ENCODE measurements at regions not wholly inside any gene's neighbourhood (a gene's known extent, or its start where the extent isn't known, plus 50 kb on each side); places are given as distances from the start of the nearest gene placed in this dataset.

GRCh38 chr2:198883604-198884003, 574.1 kb downstream of the SATB2 start:
- Histone ChIP-seq H3K27me3 (ENCODE audit: insufficient read depth, low read length) (no peaks in the 10 kb centered on the region), H3K4me3 (ENCODE audit: low read length in 2 of 2) (no peak overlapping the region), H3K27ac (ENCODE audit: low read depth, low read length) (no peak overlapping the region), H3K9me3 (ENCODE audit: control insufficient read depth in 1 of 2, low read length in 2 of 2) (no peaks in the 10 kb centered on the region), H3K4me1 (ENCODE audit: insufficient read depth, low read length) (no peaks in the 10 kb centered on the region), H3K36me3 (ENCODE audit: insufficient read depth, low read length) (no peaks in the 10 kb centered on the region)
- H3K9me3 Mint-ChIP-seq = no peaks in the 10 kb centered on the region
- H3K27me3 Mint-ChIP-seq = no peaks in the 10 kb centered on the region
- no peak overlapping the region for H3K4me3 Mint-ChIP-seq
- H3K4me1 Mint-ChIP-seq = no peaks in the 10 kb centered on the region
- POLR2A ChIA-PET (ENCODE audit: partially characterized antibody) = no interaction called here
- intact Hi-C loops (cut with micrococcal nuclease) = no loop called here
- H3K27ac Mint-ChIP-seq = no peak overlapping the region
- H3K36me3 Mint-ChIP-seq = no peaks in the 10 kb centered on the region
- CTCF ChIA-PET (ENCODE audit: partially characterized antibody) = no interaction called here
- no peak for DNase-seq

DNA sequence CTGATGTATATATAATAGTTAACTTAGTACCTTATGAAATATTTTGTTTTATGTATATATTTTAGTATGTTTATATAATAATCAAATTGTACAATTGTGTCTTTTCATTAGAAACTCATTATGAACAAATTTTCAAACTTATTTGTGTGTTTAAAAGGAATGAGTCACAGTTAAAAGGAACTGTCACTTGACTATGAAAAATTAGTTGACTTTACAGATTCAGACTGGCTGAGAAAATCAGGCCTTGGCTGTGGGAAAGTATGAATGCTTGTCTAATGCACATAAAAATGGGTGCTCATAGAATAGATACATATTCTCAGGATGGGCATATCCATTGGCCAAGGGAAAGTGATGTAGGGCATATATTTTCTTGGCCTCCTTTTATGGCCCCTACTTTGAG, 576.8 kb downstream of the SATB2 start:
- H3K4me3 ChIP-seq (ENCODE audit: low read length in 2 of 2) = no peak overlapping the region
- H3K27me3 ChIP-seq (ENCODE audit: insufficient read depth, low read length) = no peaks in the 10 kb centered on the region
- H3K36me3 ChIP-seq (ENCODE audit: insufficient read depth, low read length) = no peaks in the 10 kb centered on the region
- intact Hi-C loops (cut with micrococcal nuclease) = no loop called here
- no peak for DNase-seq
- H3K27ac Mint-ChIP-seq = no peak overlapping the region
- H3K9me3 ChIP-seq (ENCODE audit: control insufficient read depth in 1 of 2, low read length in 2 of 2) = no peaks in the 10 kb centered on the region
- no peaks in the 10 kb centered on the region for H3K4me1 Mint-ChIP-seq
- no peak overlapping the region for H3K4me3 Mint-ChIP-seq
- H3K9me3 Mint-ChIP-seq = peaks cover 0 to under 1% (median 0%) of the 10 kb centered on the region in 8 donors
- no peaks in the 10 kb centered on the region for H3K4me1 ChIP-seq (ENCODE audit: insufficient read depth, low read length)
- ChIA-PET CTCF (ENCODE audit: partially characterized antibody) (no interaction called here), POLR2A (ENCODE audit: partially characterized antibody) (no interaction called here)
- no peak overlapping the region for H3K27ac ChIP-seq (ENCODE audit: low read depth, low read length)
- H3K36me3 Mint-ChIP-seq = no peaks in the 10 kb centered on the region
- H3K27me3 Mint-ChIP-seq = no peaks in the 10 kb centered on the region

DNA sequence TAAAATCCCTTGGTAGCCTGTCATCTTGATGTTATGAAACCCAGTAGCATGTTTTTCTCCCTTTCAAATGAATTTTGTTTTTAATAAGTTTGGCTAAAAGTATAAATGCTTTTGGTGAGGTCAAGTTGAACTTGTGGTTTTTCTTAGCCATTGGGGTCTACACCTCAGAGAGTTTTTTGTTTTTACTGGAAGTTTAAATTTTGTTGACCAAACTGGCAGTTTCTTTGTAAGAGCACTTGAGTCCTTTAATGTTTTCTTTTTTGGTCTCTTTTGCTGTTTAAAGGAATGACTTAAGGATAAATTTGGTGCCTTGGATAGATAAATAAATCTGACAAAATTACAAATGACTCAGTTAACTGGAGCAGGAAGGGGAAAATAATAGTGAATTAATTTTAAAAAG, 577.3 kb downstream of the SATB2 start:
- DNase-seq = no peak
- no peak overlapping the region for H3K27ac Mint-ChIP-seq
- no peaks in the 10 kb centered on the region for H3K4me1 ChIP-seq (ENCODE audit: insufficient read depth, low read length)
- H3K4me3 Mint-ChIP-seq = no peak overlapping the region
- intact Hi-C loops (cut with micrococcal nuclease) = no loop called here
- H3K9me3 Mint-ChIP-seq = peaks cover 0 to 2% (median 0%) of the 10 kb centered on the region in 8 donors
- H3K4me3 ChIP-seq (ENCODE audit: low read length in 2 of 2) = no peak overlapping the region
- no peaks in the 10 kb centered on the region for H3K4me1 Mint-ChIP-seq
- CTCF ChIA-PET (ENCODE audit: partially characterized antibody) = no interaction called here
- H3K27me3 Mint-ChIP-seq = no peaks in the 10 kb centered on the region
- H3K27me3 ChIP-seq (ENCODE audit: insufficient read depth, low read length) = no peaks in the 10 kb centered on the region
- no peaks in the 10 kb centered on the region for H3K36me3 Mint-ChIP-seq
- H3K9me3 ChIP-seq (ENCODE audit: control insufficient read depth in 1 of 2, low read length in 2 of 2) = no peaks in the 10 kb centered on the region
- no peaks in the 10 kb centered on the region for H3K36me3 ChIP-seq (ENCODE audit: insufficient read depth, low read length)
- no peak overlapping the region for H3K27ac ChIP-seq (ENCODE audit: low read depth, low read length)
- POLR2A ChIA-PET (ENCODE audit: partially characterized antibody) = no interaction called here

DNA sequence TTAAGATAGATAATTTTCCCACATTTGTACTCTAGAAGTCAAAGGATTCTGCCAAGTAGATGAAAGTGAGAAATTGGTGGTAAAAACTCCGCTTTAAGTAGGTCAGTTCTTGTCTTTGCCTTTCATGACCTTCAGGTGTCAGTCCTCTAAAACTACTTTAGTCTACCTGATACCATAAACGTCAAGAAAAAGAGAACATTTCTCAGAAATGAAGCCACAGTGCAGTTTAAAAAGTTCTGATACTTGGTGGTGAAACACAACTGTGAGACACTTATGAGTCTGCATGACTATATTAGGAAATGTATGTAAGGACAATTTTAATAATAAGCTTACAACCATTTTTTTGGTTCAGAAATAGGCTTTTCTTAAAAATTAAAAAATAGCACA, 583.3 kb downstream of the SATB2 start:
- H3K9me3 ChIP-seq (ENCODE audit: control insufficient read depth in 1 of 2, low read length in 2 of 2) = no peaks in the 10 kb centered on the region
- no peak overlapping the region for H3K4me3 ChIP-seq (ENCODE audit: low read length in 2 of 2)
- Mint-ChIP-seq H3K4me3 (no peak overlapping the region), H3K9me3 (peaks cover 0 to 4% (median 0%) of the 10 kb centered on the region in 8 donors), H3K4me1 (no peaks in the 10 kb centered on the region), H3K27me3 (no peaks in the 10 kb centered on the region), H3K27ac (no peak overlapping the region), H3K36me3 (no peaks in the 10 kb centered on the region)
- H3K36me3 ChIP-seq (ENCODE audit: insufficient read depth, low read length) = no peaks in the 10 kb centered on the region
- H3K4me1 ChIP-seq (ENCODE audit: insufficient read depth, low read length) = no peaks in the 10 kb centered on the region
- no peaks in the 10 kb centered on the region for H3K27me3 ChIP-seq (ENCODE audit: insufficient read depth, low read length)
- ChIA-PET POLR2A (ENCODE audit: partially characterized antibody) (no interaction called here), CTCF (ENCODE audit: partially characterized antibody) (no interaction called here)
- intact Hi-C loops (cut with micrococcal nuclease) = no loop called here
- no peak overlapping the region for H3K27ac ChIP-seq (ENCODE audit: low read depth, low read length)
- DNase-seq = no peak

- H3K9me3 ChIP-seq (ENCODE audit: control insufficient read depth in 1 of 2, low read length in 2 of 2) = no peaks in the 10 kb centered on the region
- DNase-seq = no peak
- H3K36me3 ChIP-seq (ENCODE audit: insufficient read depth, low read length) = no peaks in the 10 kb centered on the region
- intact Hi-C loops (cut with micrococcal nuclease) = no loop called here
- no peaks in the 10 kb centered on the region for H3K27me3 ChIP-seq (ENCODE audit: insufficient read depth, low read length)
- Mint-ChIP-seq H3K36me3 (no peaks in the 10 kb centered on the region), H3K4me3 (no peak overlapping the region), H3K27me3 (no peaks in the 10 kb centered on the region), H3K27ac (no peak overlapping the region), H3K4me1 (no peaks in the 10 kb centered on the region), H3K9me3 (peaks cover 0 to 4% (median 0%) of the 10 kb centered on the region in 8 donors)
- H3K27ac ChIP-seq (ENCODE audit: low read depth, low read length) = no peak overlapping the region
- no peak overlapping the region for H3K4me3 ChIP-seq (ENCODE audit: low read length in 2 of 2)
- CTCF ChIA-PET (ENCODE audit: partially characterized antibody) = no interaction called here
- POLR2A ChIA-PET (ENCODE audit: partially characterized antibody) = no interaction called here
- H3K4me1 ChIP-seq (ENCODE audit: insufficient read depth, low read length) = no peaks in the 10 kb centered on the region
Observed at GRCh38 chr2:198873503-198874471, 584.0 kb downstream of the SATB2 start.

- no peaks in the 10 kb centered on the region for H3K36me3 Mint-ChIP-seq
- POLR2A ChIA-PET (ENCODE audit: partially characterized antibody) = no interaction called here
- no peaks in the 10 kb centered on the region for H3K27me3 Mint-ChIP-seq
- H3K27ac Mint-ChIP-seq = no peak overlapping the region
- no peak for DNase-seq
- no peaks in the 10 kb centered on the region for H3K4me1 Mint-ChIP-seq
- H3K9me3 Mint-ChIP-seq = peaks cover 0 to 10% (median 2%) of the 10 kb centered on the region in 8 donors
- H3K36me3 ChIP-seq (ENCODE audit: insufficient read depth, low read length) = no peaks in the 10 kb centered on the region
- intact Hi-C loops (cut with micrococcal nuclease) = no loop called here
- H3K27me3 ChIP-seq (ENCODE audit: insufficient read depth, low read length) = no peaks in the 10 kb centered on the region
- no peak overlapping the region for H3K4me3 Mint-ChIP-seq
- H3K9me3 ChIP-seq (ENCODE audit: control insufficient read depth in 1 of 2, low read length in 2 of 2) = no peaks in the 10 kb centered on the region
- H3K4me1 ChIP-seq (ENCODE audit: insufficient read depth, low read length) = no peaks in the 10 kb centered on the region
- CTCF ChIA-PET (ENCODE audit: partially characterized antibody) = no interaction called here
- H3K27ac ChIP-seq (ENCODE audit: low read depth, low read length) = no peak overlapping the region
- H3K4me3 ChIP-seq (ENCODE audit: low read length in 2 of 2) = no peak overlapping the region
Observed at GRCh38 chr2:198863655-198864054, 594.1 kb downstream of the SATB2 start.

- H3K36me3 ChIP-seq (ENCODE audit: insufficient read depth, low read length) = no peaks in the 10 kb centered on the region
- POLR2A ChIA-PET (ENCODE audit: partially characterized antibody) = no interaction called here
- Mint-ChIP-seq H3K36me3 (no peaks in the 10 kb centered on the region), H3K27me3 (no peaks in the 10 kb centered on the region), H3K27ac (no peak overlapping the region), H3K4me3 (no peak overlapping the region), H3K4me1 (no peaks in the 10 kb centered on the region), H3K9me3 (peaks cover 0 to 20% (median 5%) of the 10 kb centered on the region in 8 donors)
- intact Hi-C loops (cut with micrococcal nuclease) = no loop called here
- H3K4me3 ChIP-seq (ENCODE audit: low read length in 2 of 2) = no peak overlapping the region
- CTCF ChIA-PET (ENCODE audit: partially characterized antibody) = no interaction called here
- H3K4me1 ChIP-seq (ENCODE audit: insufficient read depth, low read length) = no peaks in the 10 kb centered on the region
- DNase-seq = no peak
- no peaks in the 10 kb centered on the region for H3K9me3 ChIP-seq (ENCODE audit: control insufficient read depth in 1 of 2, low read length in 2 of 2)
- no peaks in the 10 kb centered on the region for H3K27me3 ChIP-seq (ENCODE audit: insufficient read depth, low read length)
- H3K27ac ChIP-seq (ENCODE audit: low read depth, low read length) = no peak overlapping the region
Observed at GRCh38 chr2:198861080-198861479, 596.7 kb downstream of the SATB2 start.

Data from CD4-positive, alpha-beta memory T cell (primary cell).